GM12878 (cell line): ENCODE measurements at regions not wholly inside any gene's neighbourhood (a gene's known extent, or its start where the extent isn't known, plus 50 kb on each side); places are given as distances from the start of the nearest gene placed in this dataset.
A peak's percentile ranks its signal among the peaks of the same experiment; 100 is the strongest.

ENCODE experiments used
- ATAC-seq: fragments of 200-7000 bp; cut with Tn5 transposase; 3 replicates; pipeline ENCODE4 v1.9.1; 2020; ENCODE audit warnings: mild to moderate bottlenecking, moderate library complexity
- BruUV-seq: library from RNA; stranded (reverse); fragments of 400-500 nt; replicated peaks from 2 replicates; lab custom pipeline; 2021; lab: Mats Ljungman, UMichigan
- CTCF ChIA-PET: fragments of 300-600 bp; sonication (Branson Sonifier 250); formaldehyde crosslinking; extraction: SDS; loops from one replicate; lab custom pipeline; 2021; ENCODE audit warnings: inconsistent platforms; lab: Yijun Ruan, JAX
- POLR2A ChIA-PET: fragments of 350-600 bp; formaldehyde crosslinking; extraction: SDS; loops from one replicate; lab custom pipeline; 2021; ENCODE audit warnings: inconsistent platforms; lab: Charles Lee
- RAD21 ChIA-PET: fragments of 300-600 bp; sonication (Branson Sonifier 250); formaldehyde crosslinking; loops from one replicate; lab custom pipeline; 2023; ENCODE audit warnings: antibody characterized with exemption; ENCODE audit not compliant: unreplicated experiment; lab: Charles Lee
- SMC1A ChIA-PET: fragments of 300-600 bp; sonication (Branson Sonifier 250); formaldehyde crosslinking; loops from one replicate; lab custom pipeline; 2023; ENCODE audit not compliant: unreplicated experiment, uncharacterized antibody; lab: Charles Lee
- DNase-seq: peaks from one replicate; pipeline ENCODE4 v3.0.0-alpha.2; 2011; ENCODE audit warnings: low read depth, low spot score
- FAIRE-seq: peaks from 3 replicates; lab custom pipeline; 2011; peaks lifted over from hg19 to GRCh38; lab: Jason Lieb, UNC
- H2AFZ ChIP-seq: 2 replicates; pipeline ENCODE4 v1.6.0; 2011; ENCODE audit warnings: low read depth, low read length, control low read depth; ENCODE audit not compliant: control insufficient read depth
- H3K27ac ChIP-seq: 2 replicates; pipeline ENCODE4 v1.5.1; 2011; ENCODE audit warnings: control low read depth; ENCODE audit not compliant: control insufficient read depth, insufficient read depth
- H3K27me3 ChIP-seq, 2 experiments: replicated peaks in 1 of 2; 2 replicates each; pipeline versions ENCODE4 v1.6.0 to v1.6.1; 2011; ENCODE audit warnings: low read length in 1 of 2; ENCODE audit not compliant: control insufficient read depth in 2 of 2, insufficient read depth in 2 of 2
- H3K36me3 ChIP-seq, 2 experiments: 2 replicates each; pipeline ENCODE4 v1.5.1; 2011; ENCODE audit warnings: low read length in 1 of 2; ENCODE audit not compliant: control insufficient read depth in 2 of 2, insufficient read depth in 2 of 2
- H3K4me1 ChIP-seq: 2 replicates; pipeline ENCODE4 v1.6.1; 2011; ENCODE audit warnings: mild to moderate bottlenecking, low read length, moderate library complexity, mixed read lengths; ENCODE audit not compliant: control insufficient read depth, insufficient read depth
- H3K4me2 ChIP-seq: 2 replicates; pipeline ENCODE4 v1.6.0; 2011; ENCODE audit warnings: control low read depth; ENCODE audit not compliant: control insufficient read depth, insufficient read depth
- H3K4me3 ChIP-seq: fragments of 200-600 bp; sonication (generic); 2 replicates; pipeline ENCODE4 v1.5.1; 2016
- H3K79me2 ChIP-seq: 2 replicates; pipeline ENCODE4 v1.6.0; 2011; ENCODE audit warnings: low read length; ENCODE audit not compliant: control insufficient read depth, insufficient read depth
- H3K9ac ChIP-seq: 2 replicates; pipeline ENCODE4 v1.8.0; 2011; ENCODE audit warnings: low read length, control low read depth, mixed read lengths; ENCODE audit not compliant: control insufficient read depth, insufficient read depth
- H3K9me3 ChIP-seq: replicated peaks from 3 replicates; pipeline ENCODE4 v1.5.1; 2011; ENCODE audit warnings: mild to moderate bottlenecking, low read length; ENCODE audit not compliant: control insufficient read depth, insufficient read depth
- H4K20me1 ChIP-seq: 2 replicates; pipeline ENCODE4 v1.6.0; 2011; ENCODE audit not compliant: control insufficient read depth, insufficient read depth
- MEF2B ChIP-seq: fragments of 450-650 bp; IDR thresholded peaks from 2 replicates; pipeline ENCODE4 v1.6.1; 2018; ENCODE audit warnings: mild to moderate bottlenecking, moderate library complexity; ENCODE audit not compliant: partially characterized antibody, poor library complexity, severe bottlenecking
- TCF12 ChIP-seq: IDR thresholded peaks from 2 replicates; pipeline ENCODE4 v1.6.1; 2011; ENCODE audit warnings: low read depth, mild to moderate bottlenecking, low read length
- WGBS: methylation state at CpG from one replicate; pipeline ENCODE4 v1.1.6; 2016; ENCODE audit warnings: low lambda C conversion rate; ENCODE audit not compliant: insufficient replicate concordance, insufficient coverage; ENCODE audit errors: missing lambda C conversion rate; 5-methylcytosine and 5-hydroxymethylcytosine counted together
- in situ Hi-C: fragments of 300-500 bp; cut with MboI; formaldehyde crosslinking; loops from 9 replicates; pipeline ENCODE4 v1.14.3; 2018; ENCODE audit warnings: mixed read lengths
- intact Hi-C: fragments of 100-400 bp; cut with micrococcal nuclease; formaldehyde crosslinking; loops from one replicate; pipeline ENCODE4 v1.14.2; 2022; ENCODE audit not compliant: unreplicated experiment
- TF ChIP-seq, protein P1 (sequence below): IDR thresholded peaks from 2 replicates; pipeline ENCODE4 v1.6.1; 2012; ENCODE audit warnings: improper control_type of control experiment, low read depth, low read length; ENCODE audit not compliant: insufficient replicate concordance

GRCh38 chr4:90030202-90030601 is 97.0 kb upstream of the CCSER1 start:
- H3K9ac ChIP-seq = no peak overlapping the region
- ChIA-PET RAD21 (interaction anchor here (0.7 to 0.9 kb wide), 2 partner anchors 15 to 263 kb away, joined by 4 read pairs; no protein-coding TSS in a partner anchor), CTCF (interaction anchor here (1.1 kb wide), 1 partner anchor 39 kb away, joined by 3 read pairs; no protein-coding TSS in a partner anchor), POLR2A (no interaction called here), SMC1A (interaction anchor here (1.2 to 1.8 kb wide), 4 partner anchors 13 to 120 kb away, joined by 3 to 4 read pairs (median 3); no protein-coding TSS in a partner anchor)
- no peak overlapping the region for H2AFZ ChIP-seq
- no peaks in the 10 kb centered on the region for H4K20me1 ChIP-seq
- DNase-seq (no peak), FAIRE-seq (no peak), ATAC-seq (no peak)
- peaks cover 9% of the 10 kb centered on the region for H3K4me1 ChIP-seq
- BruUV-seq = no TSS peak
- no peaks in the 10 kb centered on the region for H3K9me3 ChIP-seq
- no peak overlapping the region for H3K27ac ChIP-seq
- 36% methylated on average over 3 of the region's 3 CpGs for WGBS
- no peak overlapping the region for H3K4me3 ChIP-seq
- in situ Hi-C loops (no loop called here), intact Hi-C loops (no loop called here)
- H3K27me3 ChIP-seq = no peaks in the 10 kb centered on the region
- no peak overlapping the region for H3K4me2 ChIP-seq
- TF ChIP-seq, protein P1, sequence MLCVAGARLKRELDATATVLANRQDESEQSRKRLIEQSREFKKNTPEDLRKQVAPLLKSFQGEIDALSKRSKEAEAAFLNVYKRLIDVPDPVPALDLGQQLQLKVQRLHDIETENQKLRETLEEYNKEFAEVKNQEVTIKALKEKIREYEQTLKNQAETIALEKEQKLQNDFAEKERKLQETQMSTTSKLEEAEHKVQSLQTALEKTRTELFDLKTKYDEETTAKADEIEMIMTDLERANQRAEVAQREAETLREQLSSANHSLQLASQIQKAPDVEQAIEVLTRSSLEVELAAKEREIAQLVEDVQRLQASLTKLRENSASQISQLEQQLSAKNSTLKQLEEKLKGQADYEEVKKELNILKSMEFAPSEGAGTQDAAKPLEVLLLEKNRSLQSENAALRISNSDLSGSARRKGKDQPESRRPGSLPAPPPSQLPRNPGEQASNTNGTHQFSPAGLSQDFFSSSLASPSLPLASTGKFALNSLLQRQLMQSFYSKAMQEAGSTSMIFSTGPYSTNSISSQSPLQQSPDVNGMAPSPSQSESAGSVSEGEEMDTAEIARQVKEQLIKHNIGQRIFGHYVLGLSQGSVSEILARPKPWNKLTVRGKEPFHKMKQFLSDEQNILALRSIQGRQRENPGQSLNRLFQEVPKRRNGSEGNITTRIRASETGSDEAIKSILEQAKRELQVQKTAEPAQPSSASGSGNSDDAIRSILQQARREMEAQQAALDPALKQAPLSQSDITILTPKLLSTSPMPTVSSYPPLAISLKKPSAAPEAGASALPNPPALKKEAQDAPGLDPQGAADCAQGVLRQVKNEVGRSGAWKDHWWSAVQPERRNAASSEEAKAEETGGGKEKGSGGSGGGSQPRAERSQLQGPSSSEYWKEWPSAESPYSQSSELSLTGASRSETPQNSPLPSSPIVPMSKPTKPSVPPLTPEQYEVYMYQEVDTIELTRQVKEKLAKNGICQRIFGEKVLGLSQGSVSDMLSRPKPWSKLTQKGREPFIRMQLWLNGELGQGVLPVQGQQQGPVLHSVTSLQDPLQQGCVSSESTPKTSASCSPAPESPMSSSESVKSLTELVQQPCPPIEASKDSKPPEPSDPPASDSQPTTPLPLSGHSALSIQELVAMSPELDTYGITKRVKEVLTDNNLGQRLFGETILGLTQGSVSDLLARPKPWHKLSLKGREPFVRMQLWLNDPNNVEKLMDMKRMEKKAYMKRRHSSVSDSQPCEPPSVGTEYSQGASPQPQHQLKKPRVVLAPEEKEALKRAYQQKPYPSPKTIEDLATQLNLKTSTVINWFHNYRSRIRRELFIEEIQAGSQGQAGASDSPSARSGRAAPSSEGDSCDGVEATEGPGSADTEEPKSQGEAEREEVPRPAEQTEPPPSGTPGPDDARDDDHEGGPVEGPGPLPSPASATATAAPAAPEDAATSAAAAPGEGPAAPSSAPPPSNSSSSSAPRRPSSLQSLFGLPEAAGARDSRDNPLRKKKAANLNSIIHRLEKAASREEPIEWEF = no peak
- no peak for TF ChIP-seq TCF12
- TF ChIP-seq MEF2B = peak; percentile 88
- no peaks in the 10 kb centered on the region for H3K36me3 ChIP-seq
- H3K79me2 ChIP-seq = no peaks in the 10 kb centered on the region
